ENCODE measurements at regions not wholly inside any gene's neighbourhood (a gene's known extent, or its start where the extent isn't known, plus 50 kb on each side); places are given as distances from the start of the nearest gene placed in this dataset.

DNA sequence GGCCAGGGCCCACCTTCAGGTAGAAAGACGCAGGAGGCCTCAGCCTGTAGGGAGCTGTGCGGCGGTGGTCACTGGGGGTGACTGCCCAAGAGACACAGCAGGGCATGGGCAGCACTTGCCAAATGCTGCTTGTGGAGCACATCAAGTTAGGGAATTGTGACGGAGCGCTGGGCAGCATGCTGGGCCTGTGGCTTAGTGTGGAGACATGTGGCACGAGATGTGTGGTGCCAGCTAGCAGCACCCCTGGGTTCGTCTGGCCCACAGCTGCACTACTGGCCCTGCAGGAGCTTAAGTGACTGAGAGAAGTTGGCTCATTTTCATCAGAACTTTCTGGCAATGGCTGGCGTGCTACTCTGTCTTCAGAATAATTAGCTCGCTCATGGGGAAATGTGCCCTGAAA, 213.1 kb upstream of the SYNDIG1 start:
- DNase-seq, result no peak

- no peak for DNase-seq
These were observed 214.9 kb upstream of the SYNDIG1 start for GRCh38 chr20:24254480-24254879.

DNA sequence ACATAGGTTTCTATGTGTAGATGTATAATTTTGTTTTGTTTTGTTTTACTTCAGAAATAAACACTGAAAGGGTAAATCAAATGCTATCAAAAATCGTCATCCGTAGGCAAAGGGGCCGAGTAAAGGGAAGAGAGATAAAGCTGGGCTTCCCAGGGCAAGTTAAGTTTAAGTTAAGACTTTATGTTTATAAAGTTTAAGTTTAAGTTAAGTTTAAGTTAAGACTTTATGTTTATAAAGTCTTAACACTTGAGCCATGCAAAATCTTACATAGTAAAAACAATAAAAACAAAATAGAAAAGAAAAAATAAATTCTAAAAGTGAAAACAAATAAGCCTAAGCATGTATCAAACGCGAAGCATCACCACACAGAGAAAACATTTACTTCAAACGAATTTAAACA, 216.1 kb upstream of the SYNDIG1 start:
- DNase-seq, result no peak

- DNase-seq, result no peak
These were observed 224.3 kb upstream of the SYNDIG1 start for GRCh38 chr20:24245094-24245493.

DNA sequence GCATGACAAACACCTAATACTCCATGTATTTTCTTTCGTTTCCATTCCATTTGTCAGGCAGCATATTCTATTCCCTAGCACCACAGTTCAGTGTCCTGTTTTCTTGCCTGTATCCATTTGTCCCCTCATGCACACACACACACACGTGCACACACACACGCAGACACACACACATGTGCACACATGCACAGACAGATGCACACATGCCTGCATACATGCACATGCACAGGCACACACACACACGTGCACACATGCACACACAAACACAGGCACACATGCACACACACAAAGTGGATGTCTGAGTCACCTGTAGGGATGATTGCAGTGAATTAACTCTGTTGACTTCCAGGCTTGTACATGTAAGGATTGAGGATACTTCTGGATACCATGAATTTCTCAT, 226.7 kb upstream of the SYNDIG1 start:
- no peak for DNase-seq

- DNase-seq, result no peak
These were observed 228.0 kb upstream of the SYNDIG1 start for GRCh38 chr20:24241466-24241865.

GRCh38 chr20:24236963-24237362, 232.5 kb upstream of the SYNDIG1 start:
- DNase-seq, result no peak

DNA sequence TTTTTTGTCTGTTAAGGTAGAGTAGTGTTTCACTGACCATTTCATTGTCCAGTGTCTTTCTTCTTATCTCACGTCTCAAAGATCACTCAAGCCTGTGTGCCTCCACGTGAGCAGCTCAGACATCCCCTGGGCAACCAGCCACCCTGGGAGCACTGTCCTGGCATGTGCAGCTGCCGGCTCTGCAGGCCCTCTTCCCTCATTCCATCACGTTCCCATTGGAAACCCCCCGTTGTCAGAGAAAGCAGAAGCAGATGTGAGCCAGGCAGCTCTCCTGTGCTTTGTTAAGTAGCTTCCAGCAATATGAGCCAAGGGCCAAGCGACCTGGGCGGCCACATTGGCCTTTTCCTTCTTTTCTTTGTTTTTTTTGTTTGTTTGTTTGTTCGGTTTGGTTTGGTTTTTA, 233.2 kb upstream of the SYNDIG1 start:
- no peak for DNase-seq

- no peak for DNase-seq
These were observed 233.9 kb upstream of the SYNDIG1 start for GRCh38 chr20:24235296-24236175.

- no peak for DNase-seq
These were observed 239.0 kb upstream of the GGTLC1 start for GRCh38 chr20:24227600-24227999.

GRCh38 chr20:24212494-24212893, 223.9 kb upstream of the GGTLC1 start:
- DNase-seq, result no peak

GRCh38 chr20:24211972-24212371, 223.4 kb upstream of the GGTLC1 start:
- DNase-seq, result no peak

DNA sequence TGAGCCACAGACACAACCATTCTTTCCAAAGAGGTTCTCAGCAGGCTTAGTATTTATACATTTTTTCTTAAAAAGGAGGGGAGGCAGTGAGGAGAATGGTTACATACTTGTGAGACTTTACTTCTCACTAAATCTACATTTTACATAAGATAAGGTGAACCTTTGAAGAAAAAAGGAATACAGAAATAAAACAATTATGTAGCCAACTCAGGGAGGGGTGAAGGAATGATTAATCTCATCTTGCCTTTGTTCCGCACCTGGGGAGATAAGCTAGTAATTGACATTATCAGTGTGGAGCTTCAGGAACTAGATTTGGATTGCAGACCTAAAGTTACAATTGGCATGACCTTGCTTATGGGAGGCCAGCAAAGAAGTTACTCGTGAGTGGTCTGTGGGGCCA, 221.8 kb upstream of the GGTLC1 start:
- no peak for DNase-seq

DNA sequence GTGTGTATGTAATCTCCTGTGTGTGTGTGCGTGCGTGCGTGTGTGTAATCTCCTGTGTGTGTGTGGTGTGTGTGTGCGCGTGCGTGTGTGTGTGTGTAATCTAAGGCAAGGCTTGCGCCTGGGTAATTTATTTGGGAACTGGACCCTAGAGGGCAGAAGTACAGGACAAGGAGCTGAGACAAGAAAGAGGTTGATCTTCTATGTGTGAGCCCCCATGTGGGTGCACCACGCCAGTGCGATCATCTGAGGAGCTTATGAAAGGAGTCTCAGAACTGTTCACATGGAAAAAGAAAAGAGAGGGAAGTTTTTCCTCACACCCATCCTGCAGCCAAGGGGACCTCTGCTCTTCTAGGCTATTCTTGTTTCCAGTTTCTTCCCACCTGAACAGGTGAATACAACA, 220.1 kb upstream of the GGTLC1 start:
- DNase-seq, result no peak

- DNase-seq, result no peak
These were observed 219.3 kb upstream of the GGTLC1 start for GRCh38 chr20:24207803-24208300.

GRCh38 chr20:24206995-24207394, 218.4 kb upstream of the GGTLC1 start:
- no peak for DNase-seq

GRCh38 chr20:24203526-24204183, 215.1 kb upstream of the GGTLC1 start:
- no peak for DNase-seq

DNA sequence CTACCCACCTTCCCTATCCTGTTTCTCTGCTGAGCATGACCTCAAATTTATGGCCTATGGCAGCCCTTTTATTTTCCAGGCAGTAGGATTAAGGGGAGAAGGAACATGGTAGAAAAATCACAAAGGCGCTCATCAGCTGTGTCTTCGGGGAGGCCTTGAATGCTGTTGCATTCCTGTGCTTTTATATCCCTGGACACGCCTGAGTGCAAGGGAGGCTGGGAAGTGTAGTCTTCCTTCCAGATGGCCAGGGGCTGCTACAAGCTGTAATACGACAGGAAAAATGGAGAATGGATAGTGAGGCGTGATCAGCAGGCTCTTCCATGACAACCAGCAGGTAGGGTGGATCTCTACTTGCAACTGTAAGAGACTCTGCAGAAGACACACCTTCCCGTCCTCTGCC, 210.9 kb upstream of the GGTLC1 start:
- no peak for DNase-seq

DNA sequence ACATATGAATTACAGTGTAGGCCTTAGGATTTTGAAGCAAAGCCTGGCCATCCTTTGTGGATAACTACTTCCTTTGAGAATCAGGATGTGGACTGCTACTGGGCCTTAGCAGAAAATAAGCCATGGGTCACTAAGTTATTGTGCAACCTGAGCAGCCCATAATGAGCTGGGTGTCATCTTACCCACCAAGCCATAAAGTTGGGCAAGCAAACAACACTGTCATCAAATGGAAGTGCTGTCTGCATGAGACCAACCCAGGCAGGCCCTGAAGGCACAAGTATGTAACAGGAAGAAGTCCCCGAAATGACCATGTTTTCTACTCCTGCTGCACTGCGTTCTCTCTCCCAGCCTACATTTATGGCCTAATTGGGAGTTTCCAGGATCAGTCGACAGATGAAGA, 205.6 kb upstream of the GGTLC1 start:
- DNase-seq, result no peak

DNA sequence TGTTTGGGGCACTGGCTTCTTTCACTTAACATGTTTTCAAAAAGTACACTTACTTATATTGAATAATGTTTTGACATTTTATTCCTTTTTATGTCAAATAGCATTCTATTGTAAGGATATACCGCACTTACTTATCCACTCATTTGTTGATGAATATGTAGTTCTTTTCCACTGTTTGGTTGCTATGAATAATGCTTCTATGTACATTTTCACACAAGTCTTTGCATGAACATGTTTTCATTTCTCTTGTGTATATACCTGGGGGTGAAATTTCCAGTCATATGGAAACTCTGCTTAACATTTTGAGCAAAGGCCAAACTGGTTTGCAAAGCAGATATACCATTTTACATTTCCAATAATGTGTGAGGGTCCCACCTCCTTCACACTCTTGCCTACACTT, 202.3 kb upstream of the GGTLC1 start:
- no peak for DNase-seq

- no peak for DNase-seq
These were observed 197.2 kb upstream of the GGTLC1 start for GRCh38 chr20:24185791-24186190.

GRCh38 chr20:24181151-24181550, 192.6 kb upstream of the GGTLC1 start:
- no peak for DNase-seq

DNA sequence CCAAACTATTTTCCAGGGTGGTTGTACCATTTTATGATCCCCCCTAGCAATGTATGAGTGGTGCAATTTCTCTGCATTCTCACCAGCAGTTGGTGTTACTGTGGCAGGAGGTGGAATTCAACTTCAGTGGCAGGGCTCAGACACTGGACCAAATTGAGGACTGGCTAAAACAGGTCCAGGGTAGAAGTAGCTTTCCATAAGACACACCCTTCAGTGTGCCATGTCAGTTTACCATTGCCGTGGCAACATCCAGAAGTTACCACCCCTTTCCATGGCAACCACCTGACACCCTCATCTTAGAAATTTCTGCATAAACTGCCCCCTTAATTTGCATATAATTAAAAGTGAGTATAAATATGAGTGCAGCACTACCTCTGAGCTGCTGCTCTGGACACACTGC, 180.7 kb upstream of the GGTLC1 start:
- no peak for DNase-seq

DNA sequence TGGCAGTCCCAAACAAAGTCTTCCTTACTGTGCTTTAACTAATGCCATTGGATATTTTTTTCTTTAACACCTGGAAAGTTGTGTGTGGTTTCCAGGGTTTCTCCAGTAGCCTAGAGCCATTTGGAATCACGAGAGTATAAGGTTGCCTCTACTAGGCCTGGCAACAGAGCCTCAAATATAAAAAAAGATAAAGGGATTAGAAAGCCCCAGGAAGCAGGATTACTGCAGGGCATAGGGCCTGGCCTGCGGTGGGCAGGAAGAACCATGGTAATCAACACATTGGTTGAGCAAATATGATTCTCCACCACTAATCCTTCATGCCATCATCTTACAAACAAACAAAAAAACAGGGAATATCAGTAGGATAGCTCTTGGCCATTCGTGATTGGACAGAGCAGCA, 177.8 kb upstream of the GGTLC1 start:
- DNase-seq, result no peak

GRCh38 chr20:24166123-24166381, 177.5 kb upstream of the GGTLC1 start:
- no peak for DNase-seq
